ENCODE measurements at regions not wholly inside any gene's neighbourhood (a gene's known extent, or its start where the extent isn't known, plus 50 kb on each side); places are given as distances from the start of the nearest gene placed in this dataset.

DNA sequence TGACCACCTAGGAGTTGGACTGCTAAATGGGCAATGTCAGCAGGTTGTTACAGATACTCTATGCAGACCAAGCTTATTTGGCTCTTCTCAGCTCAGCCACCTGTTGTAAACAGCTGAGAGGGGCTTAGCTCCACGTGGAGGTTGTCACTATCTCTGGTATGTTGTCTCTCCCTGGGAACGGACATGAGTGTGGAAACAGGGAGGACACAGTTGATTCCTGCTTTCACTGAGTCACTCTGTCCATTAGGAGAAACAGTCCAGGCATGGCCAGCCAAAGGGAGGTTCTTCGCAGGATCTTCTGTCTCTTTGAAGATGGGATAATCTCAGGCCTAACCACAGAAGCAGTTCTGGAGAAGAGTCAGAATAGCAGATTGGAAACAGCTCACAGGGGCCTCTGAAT lies 121.2 kb downstream of the PALM2AKAP2 start:
- peak overlapping the region; percentile 42 for H3K27ac Mint-ChIP-seq
- peak; percentile 14 for DNase-seq
- H3K9me3 Mint-ChIP-seq = no peaks in the 10 kb centered on the region
- H3K27me3 Mint-ChIP-seq (ENCODE audit: insufficient read depth) = peaks cover 2% of the 10 kb centered on the region
- no peak overlapping the region for H3K4me3 Mint-ChIP-seq
- H3K4me1 Mint-ChIP-seq (ENCODE audit: low read depth) = peaks cover 42% of the 10 kb centered on the region
- TF ChIP-seq, protein P1, sequence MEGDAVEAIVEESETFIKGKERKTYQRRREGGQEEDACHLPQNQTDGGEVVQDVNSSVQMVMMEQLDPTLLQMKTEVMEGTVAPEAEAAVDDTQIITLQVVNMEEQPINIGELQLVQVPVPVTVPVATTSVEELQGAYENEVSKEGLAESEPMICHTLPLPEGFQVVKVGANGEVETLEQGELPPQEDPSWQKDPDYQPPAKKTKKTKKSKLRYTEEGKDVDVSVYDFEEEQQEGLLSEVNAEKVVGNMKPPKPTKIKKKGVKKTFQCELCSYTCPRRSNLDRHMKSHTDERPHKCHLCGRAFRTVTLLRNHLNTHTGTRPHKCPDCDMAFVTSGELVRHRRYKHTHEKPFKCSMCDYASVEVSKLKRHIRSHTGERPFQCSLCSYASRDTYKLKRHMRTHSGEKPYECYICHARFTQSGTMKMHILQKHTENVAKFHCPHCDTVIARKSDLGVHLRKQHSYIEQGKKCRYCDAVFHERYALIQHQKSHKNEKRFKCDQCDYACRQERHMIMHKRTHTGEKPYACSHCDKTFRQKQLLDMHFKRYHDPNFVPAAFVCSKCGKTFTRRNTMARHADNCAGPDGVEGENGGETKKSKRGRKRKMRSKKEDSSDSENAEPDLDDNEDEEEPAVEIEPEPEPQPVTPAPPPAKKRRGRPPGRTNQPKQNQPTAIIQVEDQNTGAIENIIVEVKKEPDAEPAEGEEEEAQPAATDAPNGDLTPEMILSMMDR (IDR thresholded peaks at IDR 0.05) = no peak
- H3K36me3 Mint-ChIP-seq (ENCODE audit: low read depth) = 0 out of 2 replicates have a peak, but pooled peaks cover 3% of the 10 kb centered on the region

- Mint-ChIP-seq H3K27me3 (ENCODE audit: insufficient read depth) (peaks cover 2% of the 10 kb centered on the region), H3K36me3 (ENCODE audit: low read depth) (0 out of 2 replicates have a peak, but pooled peaks cover 3% of the 10 kb centered on the region), H3K9me3 (no peaks in the 10 kb centered on the region), H3K27ac (peak overlapping the region; percentile 31), H3K4me3 (no peak overlapping the region), H3K4me1 (ENCODE audit: low read depth) (peaks cover 39% of the 10 kb centered on the region)
- TF ChIP-seq, protein P1 (IDR thresholded peaks at IDR 0.05) = peak; percentile 92
- peak; percentile 66 for DNase-seq
These were observed 123.6 kb downstream of the PALM2AKAP2 start for GRCh38 chr9:109903515-109904138.

DNA sequence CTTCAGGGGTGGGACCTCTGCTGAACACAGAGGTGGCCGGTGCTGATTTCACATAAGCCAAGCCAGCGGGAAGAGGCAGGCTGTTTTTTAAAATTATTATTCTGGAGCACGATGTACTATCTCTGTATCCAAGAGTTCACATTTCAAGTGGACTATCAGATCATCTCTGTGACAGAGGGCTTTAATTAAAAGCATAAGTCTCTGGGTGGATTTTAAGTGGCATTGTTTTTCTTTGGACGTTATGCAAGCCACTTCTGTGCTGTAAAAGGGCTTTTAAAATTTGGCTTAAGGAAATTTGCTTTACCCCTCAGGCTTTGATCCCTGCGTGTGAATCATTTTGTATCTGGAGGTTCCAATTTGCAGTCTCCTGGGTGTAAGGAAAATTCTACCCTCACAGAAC lies 124.7 kb downstream of the PALM2AKAP2 start:
- peak; percentile 39 for DNase-seq
- Mint-ChIP-seq H3K27me3 (ENCODE audit: insufficient read depth) (peaks cover 2% of the 10 kb centered on the region), H3K9me3 (no peaks in the 10 kb centered on the region), H3K27ac (peak overlapping the region; percentile 68), H3K4me3 (no peak overlapping the region), H3K36me3 (ENCODE audit: low read depth) (0 out of 2 replicates have a peak, but pooled peaks cover 3% of the 10 kb centered on the region), H3K4me1 (ENCODE audit: low read depth) (peaks cover 39% of the 10 kb centered on the region)
- TF ChIP-seq, protein P1 (IDR thresholded peaks at IDR 0.05) = no peak

DNA sequence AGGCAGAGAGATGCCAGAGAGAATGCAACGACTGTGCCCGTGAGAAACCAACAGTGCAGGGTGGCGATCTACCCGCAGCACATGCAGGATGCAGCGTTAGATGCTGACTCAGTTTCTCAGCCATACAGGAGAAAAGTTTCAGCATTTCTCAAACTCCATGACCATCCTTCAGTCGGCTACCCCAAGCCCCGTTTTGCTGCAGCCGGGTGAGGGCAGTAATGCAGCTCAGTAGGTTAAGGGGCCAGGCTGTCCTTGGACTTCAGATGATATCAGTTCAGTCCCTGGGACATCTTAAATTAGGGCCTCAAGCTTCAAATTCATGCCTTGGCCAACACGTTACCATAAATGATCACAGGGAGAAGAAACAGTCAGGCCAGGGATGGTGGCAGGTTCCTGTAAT lies 125.5 kb downstream of the PALM2AKAP2 start:
- TF ChIP-seq, protein P1 (IDR thresholded peaks at IDR 0.05) = no peak
- Mint-ChIP-seq H3K4me3 (no peak overlapping the region), H3K27me3 (ENCODE audit: insufficient read depth) (peaks cover 2% of the 10 kb centered on the region), H3K9me3 (no peaks in the 10 kb centered on the region), H3K36me3 (ENCODE audit: low read depth) (0 out of 2 replicates have a peak, but pooled peaks cover 3% of the 10 kb centered on the region), H3K4me1 (ENCODE audit: low read depth) (peaks cover 39% of the 10 kb centered on the region), H3K27ac (no peak overlapping the region)
- DNase-seq = no peak

- Mint-ChIP-seq H3K9me3 (no peaks in the 10 kb centered on the region), H3K27me3 (ENCODE audit: insufficient read depth) (no peaks in the 10 kb centered on the region), H3K4me1 (ENCODE audit: low read depth) (peaks cover 28% of the 10 kb centered on the region), H3K36me3 (ENCODE audit: low read depth) (no peaks in the 10 kb centered on the region), H3K27ac (no peak overlapping the region), H3K4me3 (peak overlapping the region; percentile 36; the same call in 1 of the 2 replicates)
- TF ChIP-seq, protein P1 (IDR thresholded peaks at IDR 0.05) = no peak; the same call in 1 of the 2 replicates
- peak; percentile 40 for DNase-seq
These were observed 126.9 kb downstream of the PALM2AKAP2 start for GRCh38 chr9:109906766-109907382.

Data from HFFc6 (cell line).